ENCODE measurements at regions not wholly inside any gene's neighbourhood (a gene's known extent, or its start where the extent isn't known, plus 50 kb on each side); places are given as distances from the start of the nearest gene placed in this dataset.

- ATAC-seq (ENCODE audit: low read depth) (no peak), DNase-seq (no peak)
- no peak overlapping the region for H3K9ac ChIP-seq (ENCODE audit: low read length)
- no peaks in the 10 kb centered on the region for H3K4me1 ChIP-seq (ENCODE audit: control insufficient read depth in 2 of 2, insufficient read depth in 2 of 2, low read length in 2 of 2)
- ChIA-PET CTCF (no interaction called here), POLR2A (no interaction called here)
- no peak overlapping the region for H3K4me3 Mint-ChIP-seq
- H3K79me2 ChIP-seq (ENCODE audit: control insufficient read depth, insufficient read depth, low read length) = no peaks in the 10 kb centered on the region
- H3K9me3 ChIP-seq (ENCODE audit: control extremely low read depth in 1 of 3, control insufficient read depth in 2 of 3, insufficient read depth in 1 of 3, low read length in 2 of 3) = no peaks in the 10 kb centered on the region
- intact Hi-C loops (cut with micrococcal nuclease) = no loop called here
- no peaks in the 10 kb centered on the region for H3K27me3 ChIP-seq (replicated peaks in 1 of 4; ENCODE audit: control extremely low read depth in 1 of 4, control insufficient read depth in 3 of 4, insufficient read depth in 4 of 4, low read length in 3 of 4)
- TF ChIP-seq CTCF (IDR thresholded peaks at IDR 0.05) (no peak), EZH2 (IDR thresholded peaks at IDR 0.05; ENCODE audit: borderline replicate concordance, insufficient read depth, low read depth, low read length, poor library complexity, severe bottlenecking) (no peak)
- no peaks in the 10 kb centered on the region for H3K27me3 Mint-ChIP-seq
- H3K27ac Mint-ChIP-seq = no peak overlapping the region
- H3K4me1 Mint-ChIP-seq = no peaks in the 10 kb centered on the region
- no peak overlapping the region for H2AFZ ChIP-seq (ENCODE audit: insufficient read depth, low read depth, low read length, poor library complexity, severe bottlenecking)
- no peaks in the 10 kb centered on the region for H3K36me3 ChIP-seq (replicated peaks in 1 of 2; ENCODE audit: control extremely low read depth in 1 of 2, control insufficient read depth in 1 of 2, extremely low read depth in 1 of 2, insufficient read depth in 2 of 2, low read length in 1 of 2)
- no peak overlapping the region for H3K4me3 ChIP-seq (ENCODE audit: control extremely low read depth in 1 of 5, extremely low read depth in 1 of 5, insufficient read depth in 1 of 5, low read depth in 2 of 5, low read length in 4 of 5)
- no peak overlapping the region for H3K4me2 ChIP-seq (replicated peaks; ENCODE audit: low read depth, low read length, poor library complexity, severe bottlenecking)
- no peaks in the 10 kb centered on the region for H3K9me3 Mint-ChIP-seq (ENCODE audit: insufficient read depth)
- WGBS (ENCODE audit: insufficient coverage) = 100% methylated on average over 1 of the region's 2 CpGs
- no peak overlapping the region for H3K27ac ChIP-seq (ENCODE audit: low read length in 2 of 2)
- H4K20me1 ChIP-seq (ENCODE audit: control insufficient read depth, insufficient read depth, low read length, poor library complexity, severe bottlenecking) = no peaks in the 10 kb centered on the region
These were observed 811.1 kb downstream of the DIAPH3 start for GRCh38 chr13:59352600-59352999.

GRCh38 chr13:59354665-59355369 lies 808.9 kb downstream of the DIAPH3 start:
- TF ChIP-seq CTCF (IDR thresholded peaks at IDR 0.05) = no peak
- no peak for TF ChIP-seq EZH2 (IDR thresholded peaks at IDR 0.05; ENCODE audit: borderline replicate concordance, insufficient read depth, low read depth, low read length, poor library complexity, severe bottlenecking)
- Histone ChIP-seq H3K79me2 (ENCODE audit: control insufficient read depth, insufficient read depth, low read length) (no peaks in the 10 kb centered on the region), H3K36me3 (replicated peaks in 1 of 2; ENCODE audit: control extremely low read depth in 1 of 2, control insufficient read depth in 1 of 2, extremely low read depth in 1 of 2, insufficient read depth in 2 of 2, low read length in 1 of 2) (no peaks in the 10 kb centered on the region), H3K4me2 (replicated peaks; ENCODE audit: low read depth, low read length, poor library complexity, severe bottlenecking) (no peak overlapping the region), H3K9me3 (ENCODE audit: control extremely low read depth in 1 of 3, control insufficient read depth in 2 of 3, insufficient read depth in 1 of 3, low read length in 2 of 3) (no peaks in the 10 kb centered on the region), H3K27ac (ENCODE audit: low read length in 2 of 2) (no peak overlapping the region), H4K20me1 (ENCODE audit: control insufficient read depth, insufficient read depth, low read length, poor library complexity, severe bottlenecking) (no peaks in the 10 kb centered on the region), H2AFZ (ENCODE audit: insufficient read depth, low read depth, low read length, poor library complexity, severe bottlenecking) (no peak overlapping the region), H3K9ac (ENCODE audit: low read length) (no peak overlapping the region), H3K4me1 (ENCODE audit: control insufficient read depth in 2 of 2, insufficient read depth in 2 of 2, low read length in 2 of 2) (no peaks in the 10 kb centered on the region), H3K27me3 (replicated peaks in 1 of 4; ENCODE audit: control extremely low read depth in 1 of 4, control insufficient read depth in 3 of 4, insufficient read depth in 4 of 4, low read length in 3 of 4) (no peaks in the 10 kb centered on the region), H3K4me3 (ENCODE audit: control extremely low read depth in 1 of 5, extremely low read depth in 1 of 5, insufficient read depth in 1 of 5, low read depth in 2 of 5, low read length in 4 of 5) (no peak overlapping the region)
- POLR2A ChIA-PET = no interaction called here
- CTCF ChIA-PET = no interaction called here
- Mint-ChIP-seq H3K27ac (no peak overlapping the region), H3K4me3 (no peak overlapping the region), H3K27me3 (no peaks in the 10 kb centered on the region), H3K9me3 (ENCODE audit: insufficient read depth) (no peaks in the 10 kb centered on the region), H3K4me1 (no peaks in the 10 kb centered on the region)
- no peak for ATAC-seq (ENCODE audit: low read depth)
- DNase-seq = no peak
- intact Hi-C loops (cut with micrococcal nuclease) = no loop called here
- WGBS (ENCODE audit: insufficient coverage) = 100% methylated on average over 1 of the region's 3 CpGs
